ENCODE measurements at regions not wholly inside any gene's neighbourhood (a gene's known extent, or its start where the extent isn't known, plus 50 kb on each side); places are given as distances from the start of the nearest gene placed in this dataset.

DNA sequence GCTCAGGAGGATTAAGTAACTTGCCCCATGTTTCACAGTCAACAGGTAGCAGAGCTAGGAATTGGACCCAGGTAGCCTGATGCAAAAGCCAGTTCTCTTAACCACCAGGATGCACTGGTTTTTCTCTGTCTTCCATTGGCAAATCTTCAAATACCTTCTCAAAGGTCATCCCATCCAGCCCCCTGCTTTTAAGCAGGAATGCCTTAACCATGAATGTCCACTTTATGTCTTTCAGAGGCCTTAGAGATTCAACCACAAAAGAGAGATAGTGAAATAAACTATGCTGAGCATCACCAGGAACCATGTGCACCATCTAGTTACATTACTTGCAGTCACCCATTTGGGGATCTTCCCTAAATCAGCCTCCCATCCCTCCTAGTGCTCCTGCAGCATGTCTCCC is 94.3 kb downstream of the C17orf67 start:
- DNase-seq (ENCODE audit: low spot score) = no peak

DNA sequence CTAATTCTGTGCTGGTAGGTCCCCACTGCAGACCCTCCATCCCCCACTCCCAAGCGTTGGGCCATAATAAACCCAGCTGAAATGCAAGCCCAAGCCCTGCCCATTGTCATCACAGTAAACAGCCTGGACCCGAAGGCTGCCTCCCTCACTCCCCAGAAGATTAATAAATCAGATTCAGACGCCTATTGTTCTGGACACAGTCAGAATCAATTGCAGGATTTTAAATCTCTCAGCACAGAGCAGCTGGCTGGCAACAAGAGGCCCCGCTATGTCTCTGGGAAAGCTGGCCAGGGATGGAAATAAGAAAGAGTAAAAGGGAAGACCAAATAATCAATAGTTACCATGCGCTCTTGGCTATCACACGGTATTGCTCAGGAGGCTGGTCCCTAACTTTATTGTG is 93.9 kb downstream of the C17orf67 start:
- DNase-seq (ENCODE audit: low spot score) = no peak

DNA sequence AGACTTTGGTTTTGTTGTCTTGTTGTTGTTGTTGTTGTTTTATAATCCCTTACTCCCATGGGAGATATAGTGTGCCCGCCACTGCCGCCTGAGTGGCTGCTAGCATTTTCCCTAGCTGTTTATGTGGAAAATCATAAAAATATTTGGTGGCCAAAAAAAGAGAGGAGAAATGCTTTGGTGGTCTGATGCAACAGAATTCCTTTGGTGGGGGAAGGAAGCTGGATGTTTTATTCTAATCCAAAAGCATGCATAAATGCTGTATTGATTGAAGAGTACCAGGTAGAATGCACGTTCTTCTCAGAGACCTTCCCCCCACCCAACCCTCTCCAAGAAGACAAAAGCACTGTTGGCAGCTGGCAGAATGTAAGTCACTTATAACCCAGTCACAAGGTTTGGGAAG is 93.2 kb downstream of the C17orf67 start:
- no peak for DNase-seq (ENCODE audit: low spot score)
